Nephron (organoid): ENCODE measurements at regions not wholly inside any gene's neighbourhood (a gene's known extent, or its start where the extent isn't known, plus 50 kb on each side); places are given as distances from the start of the nearest gene placed in this dataset.
A peak's percentile ranks its signal among the peaks of the same experiment; 100 is the strongest.

Experiments
- H3K27ac Mint-ChIP-seq, 3 experiments: 2 replicates each; pipeline ENCODE4 v1.8.0; 2020; ENCODE audit warnings: mixed read lengths in 3 of 3, mild to moderate bottlenecking in 2 of 3, moderate library complexity in 1 of 3
- H3K27me3 Mint-ChIP-seq: 2 replicates; pipeline ENCODE4 v1.8.0; 2021; ENCODE audit warnings: low read depth, mild to moderate bottlenecking, moderate library complexity, mixed read lengths
- H3K36me3 Mint-ChIP-seq: 2 replicates; pipeline ENCODE4 v1.8.0; 2020; ENCODE audit warnings: low read depth, mixed read lengths
- H3K4me1 Mint-ChIP-seq: 2 replicates; pipeline ENCODE4 v1.8.0; 2020; ENCODE audit warnings: mixed read lengths
- H3K4me3 Mint-ChIP-seq, 3 experiments: 2 replicates each; pipeline ENCODE4 v1.8.0; 2020; ENCODE audit warnings: mild to moderate bottlenecking in 3 of 3, mixed read lengths in 3 of 3, moderate library complexity in 2 of 3
- H3K9me3 Mint-ChIP-seq: 2 replicates; pipeline ENCODE4 v1.8.0; 2020; ENCODE audit warnings: mixed read lengths
- TF ChIP-seq, protein P1 (sequence below), 3 experiments: fragments of 200-600 bp; sonication (generic); IDR thresholded peaks; one replicate each; pipeline ENCODE4 v1.5.0; 2021; ENCODE audit warnings: antibody characterized with exemption in 3 of 3; ENCODE audit not compliant: unreplicated experiment in 3 of 3

- no peaks in the 10 kb centered on the region for H3K36me3 Mint-ChIP-seq
- no peaks in the 10 kb centered on the region for H3K27me3 Mint-ChIP-seq
- H3K27ac Mint-ChIP-seq: no peak overlapping the region
- peaks cover 7% of the 10 kb centered on the region for H3K9me3 Mint-ChIP-seq
- H3K4me3 Mint-ChIP-seq: no peak overlapping the region
- H3K4me1 Mint-ChIP-seq: peaks cover 5% of the 10 kb centered on the region
- TF ChIP-seq, protein P1, sequence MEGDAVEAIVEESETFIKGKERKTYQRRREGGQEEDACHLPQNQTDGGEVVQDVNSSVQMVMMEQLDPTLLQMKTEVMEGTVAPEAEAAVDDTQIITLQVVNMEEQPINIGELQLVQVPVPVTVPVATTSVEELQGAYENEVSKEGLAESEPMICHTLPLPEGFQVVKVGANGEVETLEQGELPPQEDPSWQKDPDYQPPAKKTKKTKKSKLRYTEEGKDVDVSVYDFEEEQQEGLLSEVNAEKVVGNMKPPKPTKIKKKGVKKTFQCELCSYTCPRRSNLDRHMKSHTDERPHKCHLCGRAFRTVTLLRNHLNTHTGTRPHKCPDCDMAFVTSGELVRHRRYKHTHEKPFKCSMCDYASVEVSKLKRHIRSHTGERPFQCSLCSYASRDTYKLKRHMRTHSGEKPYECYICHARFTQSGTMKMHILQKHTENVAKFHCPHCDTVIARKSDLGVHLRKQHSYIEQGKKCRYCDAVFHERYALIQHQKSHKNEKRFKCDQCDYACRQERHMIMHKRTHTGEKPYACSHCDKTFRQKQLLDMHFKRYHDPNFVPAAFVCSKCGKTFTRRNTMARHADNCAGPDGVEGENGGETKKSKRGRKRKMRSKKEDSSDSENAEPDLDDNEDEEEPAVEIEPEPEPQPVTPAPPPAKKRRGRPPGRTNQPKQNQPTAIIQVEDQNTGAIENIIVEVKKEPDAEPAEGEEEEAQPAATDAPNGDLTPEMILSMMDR (IDR thresholded peaks at IDR 0.05; ENCODE audit: unreplicated experiment in 3 of 3): no peak
Observed at GRCh38 chr2:52659546-52659945, 1108.1 kb upstream of the CHAC2 start.

DNA sequence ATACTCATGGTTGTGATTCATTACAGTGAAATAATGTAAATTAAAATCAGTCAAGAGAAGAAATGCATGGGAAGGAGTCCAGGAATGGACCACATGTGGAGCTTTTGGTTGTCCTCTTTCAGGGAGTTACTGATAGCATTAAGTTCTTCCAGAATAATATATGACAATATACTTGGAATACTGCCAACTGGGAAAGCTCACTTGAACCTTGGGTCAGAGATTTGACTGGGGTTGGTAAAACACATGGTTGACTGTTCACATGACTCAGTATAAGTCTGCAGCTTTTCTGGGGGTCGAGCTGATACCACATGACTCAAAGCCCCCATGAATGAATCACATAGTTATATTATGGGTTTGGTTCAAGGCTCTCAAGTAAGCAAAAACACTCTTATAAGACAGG lies 1109.0 kb upstream of the CHAC2 start:
- Mint-ChIP-seq H3K9me3 (peaks cover 5% of the 10 kb centered on the region), H3K27me3 (no peaks in the 10 kb centered on the region), H3K27ac (peak overlapping the region; percentile 30 to 84 (median 70)), H3K4me1 (peaks cover 5% of the 10 kb centered on the region), H3K36me3 (no peaks in the 10 kb centered on the region), H3K4me3 (no peak overlapping the region)
- TF ChIP-seq, protein P1 (IDR thresholded peaks at IDR 0.05; ENCODE audit: unreplicated experiment in 3 of 3): no peak

GRCh38 chr2:52639692-52640091 lies 1127.9 kb upstream of the CHAC2 start:
- no peaks in the 10 kb centered on the region for H3K27me3 Mint-ChIP-seq
- H3K4me3 Mint-ChIP-seq: no peak overlapping the region
- H3K36me3 Mint-ChIP-seq: no peaks in the 10 kb centered on the region
- H3K27ac Mint-ChIP-seq: no peak overlapping the region
- no peaks in the 10 kb centered on the region for H3K4me1 Mint-ChIP-seq
- TF ChIP-seq, protein P1 (IDR thresholded peaks at IDR 0.05; ENCODE audit: unreplicated experiment in 3 of 3): no peak
- H3K9me3 Mint-ChIP-seq: peaks cover 9% of the 10 kb centered on the region

GRCh38 chr2:52632543-52632942 lies 1135.1 kb upstream of the CHAC2 start:
- peaks cover 10% of the 10 kb centered on the region for H3K9me3 Mint-ChIP-seq
- H3K36me3 Mint-ChIP-seq: no peaks in the 10 kb centered on the region
- H3K27me3 Mint-ChIP-seq: no peaks in the 10 kb centered on the region
- H3K4me1 Mint-ChIP-seq: no peaks in the 10 kb centered on the region
- TF ChIP-seq, protein P1 (IDR thresholded peaks at IDR 0.05; ENCODE audit: unreplicated experiment in 3 of 3): no peak
- no peak overlapping the region for H3K27ac Mint-ChIP-seq
- H3K4me3 Mint-ChIP-seq: no peak overlapping the region

- Mint-ChIP-seq H3K9me3 (peaks cover 3% of the 10 kb centered on the region), H3K27me3 (no peaks in the 10 kb centered on the region), H3K4me3 (no peak overlapping the region), H3K27ac (no peak overlapping the region), H3K4me1 (no peaks in the 10 kb centered on the region), H3K36me3 (no peaks in the 10 kb centered on the region)
- TF ChIP-seq, protein P1 (IDR thresholded peaks at IDR 0.05; ENCODE audit: unreplicated experiment in 3 of 3): no peak
Observed at GRCh38 chr2:52629944-52630343, 1137.7 kb upstream of the CHAC2 start.

DNA sequence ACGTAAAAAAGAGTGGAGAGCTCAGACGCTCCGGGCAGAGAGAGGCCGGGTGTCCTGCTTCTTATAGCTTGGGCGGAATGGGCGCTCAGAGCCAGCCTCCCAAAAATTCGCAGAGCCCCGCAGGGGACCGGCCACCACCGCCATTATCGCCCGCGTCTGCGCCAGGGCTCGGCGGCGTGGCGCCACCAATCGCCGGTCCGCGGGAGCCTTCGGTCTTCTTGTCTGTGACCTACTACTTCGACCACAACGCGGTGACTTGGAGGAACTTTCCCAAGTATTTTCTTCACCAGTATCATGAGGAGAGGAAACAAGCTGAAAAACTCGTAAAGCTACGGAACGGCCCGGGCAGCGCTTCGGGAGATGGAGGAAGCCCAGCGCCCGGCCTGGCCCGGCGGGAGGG lies 1138.1 kb upstream of the CHAC2 start:
- H3K9me3 Mint-ChIP-seq: peaks cover 3% of the 10 kb centered on the region
- H3K36me3 Mint-ChIP-seq: no peaks in the 10 kb centered on the region
- no peak overlapping the region for H3K27ac Mint-ChIP-seq
- H3K4me1 Mint-ChIP-seq: no peaks in the 10 kb centered on the region
- TF ChIP-seq, protein P1 (IDR thresholded peaks at IDR 0.05; ENCODE audit: unreplicated experiment in 3 of 3): no peak
- H3K4me3 Mint-ChIP-seq: no peak overlapping the region
- H3K27me3 Mint-ChIP-seq: no peaks in the 10 kb centered on the region
